ENCODE measurements at regions not wholly inside any gene's neighbourhood (a gene's known extent, or its start where the extent isn't known, plus 50 kb on each side); places are given as distances from the start of the nearest gene placed in this dataset.

DNA sequence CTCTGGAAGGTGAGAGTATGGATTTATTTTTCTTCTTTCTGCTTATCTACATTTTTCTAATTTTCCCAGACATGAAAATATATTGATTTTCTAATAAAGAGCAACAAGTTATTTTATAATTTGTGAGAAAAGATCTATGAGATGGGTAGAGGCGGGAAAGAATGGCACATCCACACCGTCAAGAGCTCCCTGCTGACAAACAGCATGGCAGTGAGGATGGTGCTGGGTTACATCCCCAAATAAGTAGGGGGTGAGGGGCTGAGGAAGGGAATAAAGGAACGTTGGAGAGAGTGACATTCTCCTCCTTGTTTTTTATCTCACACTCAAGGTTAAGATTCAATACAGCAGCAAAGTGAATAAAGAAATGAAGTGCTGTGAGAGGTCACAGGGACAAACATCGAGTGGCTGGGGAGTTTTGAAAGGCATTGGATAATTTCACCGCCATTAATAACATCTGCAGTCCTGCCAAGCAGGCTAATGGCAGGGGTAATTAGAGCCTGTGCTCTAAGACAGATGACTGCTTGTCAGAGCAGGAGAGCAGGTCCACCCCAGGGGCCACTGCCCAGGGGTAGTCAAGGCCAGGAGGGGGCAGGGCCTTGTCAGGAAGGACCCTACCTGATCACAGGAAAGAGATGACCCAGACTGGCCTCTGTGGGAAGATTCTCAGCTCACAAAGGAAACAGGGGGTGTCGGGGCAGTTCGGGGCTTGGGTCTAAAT is 323.8 kb downstream of the FBXW7 start:
- Mint-ChIP-seq H3K36me3 (ENCODE audit: low read depth) (peaks cover 29% of the 10 kb centered on the region), H3K27me3 (ENCODE audit: low read depth, poor library complexity) (peaks cover 4% of the 10 kb centered on the region), H3K4me3 (peak overlapping the region; percentile 48), H3K27ac (peak overlapping the region; percentile 97), H3K4me1 (peaks cover 58% of the 10 kb centered on the region), H3K9me3 (peaks cover 40% of the 10 kb centered on the region)
- peak; percentile 7 for DNase-seq
- TF ChIP-seq CTCF (IDR thresholded peaks at IDR 0.05) = no peak

DNA sequence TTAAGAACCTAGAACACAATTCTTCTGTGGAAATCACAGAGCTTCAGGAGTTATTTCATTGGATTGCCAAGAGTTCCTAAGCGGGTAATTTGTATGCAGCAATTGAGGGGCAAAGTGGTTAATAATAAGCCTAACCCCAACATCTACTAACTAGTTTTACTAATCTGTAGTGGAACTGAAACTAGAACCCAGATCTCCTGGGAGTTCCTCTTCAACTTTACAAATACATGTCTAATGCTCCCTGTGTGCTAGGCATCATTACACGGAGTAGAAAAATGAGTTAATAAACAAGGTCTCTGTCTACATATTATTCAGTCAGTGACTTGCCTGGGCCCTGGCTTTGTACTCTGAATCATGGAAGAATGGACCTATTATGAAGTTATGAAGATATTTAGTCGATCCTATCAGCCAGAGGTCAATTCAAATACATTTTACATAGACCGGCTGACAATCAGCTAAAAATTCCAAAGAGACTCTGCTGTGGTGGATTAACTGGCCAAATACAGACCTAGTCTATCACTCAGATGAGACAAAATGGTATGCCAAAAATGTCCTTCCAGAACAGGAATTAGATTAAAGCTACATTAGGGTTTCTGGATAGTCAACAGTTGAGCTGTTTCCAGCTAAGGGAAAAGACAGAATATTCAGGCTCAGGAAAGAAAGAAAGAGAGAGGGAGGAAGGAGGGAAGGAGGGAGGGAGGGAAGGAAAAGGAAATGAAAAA is 326.0 kb downstream of the FBXW7 start:
- peaks cover 4% of the 10 kb centered on the region for H3K27me3 Mint-ChIP-seq (ENCODE audit: low read depth, poor library complexity)
- no peak for DNase-seq
- H3K4me1 Mint-ChIP-seq = peaks cover 67% of the 10 kb centered on the region
- no peak overlapping the region for H3K27ac Mint-ChIP-seq
- no peak for TF ChIP-seq CTCF (IDR thresholded peaks at IDR 0.05)
- H3K36me3 Mint-ChIP-seq (ENCODE audit: low read depth) = peaks cover 19% of the 10 kb centered on the region
- no peak overlapping the region for H3K4me3 Mint-ChIP-seq
- H3K9me3 Mint-ChIP-seq = peaks cover 24% of the 10 kb centered on the region

- H3K27me3 Mint-ChIP-seq (ENCODE audit: low read depth, poor library complexity) = peaks cover 7% of the 10 kb centered on the region
- no peak for DNase-seq
- no peak overlapping the region for H3K4me3 Mint-ChIP-seq
- H3K27ac Mint-ChIP-seq = no peak overlapping the region
- no peaks in the 10 kb centered on the region for H3K36me3 Mint-ChIP-seq (ENCODE audit: low read depth)
- no peak for TF ChIP-seq CTCF (IDR thresholded peaks at IDR 0.05)
- peaks cover 78% of the 10 kb centered on the region for H3K4me1 Mint-ChIP-seq
- peaks cover 2% of the 10 kb centered on the region for H3K9me3 Mint-ChIP-seq
These were observed 328.5 kb downstream of the FBXW7 start for GRCh38 chr4:152207378-152207720.

GRCh38 chr4:152206646-152207377 is 329.1 kb downstream of the FBXW7 start:
- no peak for TF ChIP-seq CTCF (IDR thresholded peaks at IDR 0.05)
- no peaks in the 10 kb centered on the region for H3K36me3 Mint-ChIP-seq (ENCODE audit: low read depth)
- peak overlapping the region; percentile 87 for H3K27ac Mint-ChIP-seq
- peak overlapping the region; percentile 49 for H3K4me3 Mint-ChIP-seq
- peaks cover 7% of the 10 kb centered on the region for H3K27me3 Mint-ChIP-seq (ENCODE audit: low read depth, poor library complexity)
- H3K4me1 Mint-ChIP-seq = peaks cover 73% of the 10 kb centered on the region
- H3K9me3 Mint-ChIP-seq = no peaks in the 10 kb centered on the region
- DNase-seq = no peak

DNA sequence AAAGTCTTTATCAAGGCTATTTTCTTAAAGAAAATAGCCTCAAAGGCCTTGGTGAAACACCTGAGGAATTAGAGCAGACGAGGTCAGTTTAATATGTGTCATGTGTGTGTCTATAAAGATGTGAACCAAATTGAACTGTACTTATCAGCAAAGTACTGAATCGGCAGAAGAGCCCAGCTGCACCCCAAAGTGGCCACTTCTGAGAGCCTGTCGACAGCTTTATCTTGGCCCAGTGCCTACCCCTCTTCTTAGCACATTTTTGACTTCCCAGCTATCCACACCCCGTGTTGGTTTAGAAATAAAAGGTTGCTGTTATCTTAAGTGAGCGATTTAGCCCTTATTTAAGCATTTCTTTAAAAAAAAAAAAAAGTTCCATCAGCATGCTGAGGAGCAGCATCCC is 329.7 kb downstream of the FBXW7 start:
- Mint-ChIP-seq H3K4me1 (peaks cover 67% of the 10 kb centered on the region), H3K36me3 (ENCODE audit: low read depth) (no peaks in the 10 kb centered on the region), H3K27me3 (ENCODE audit: low read depth, poor library complexity) (peaks cover 3% of the 10 kb centered on the region), H3K9me3 (no peaks in the 10 kb centered on the region), H3K4me3 (no peak overlapping the region), H3K27ac (peak overlapping the region; percentile 87)
- DNase-seq = no peak
- TF ChIP-seq CTCF (IDR thresholded peaks at IDR 0.05) = no peak

Measured in nephron progenitor cell (in vitro differentiated cells).